ENCODE measurements at regions not wholly inside any gene's neighbourhood (a gene's known extent, or its start where the extent isn't known, plus 50 kb on each side); places are given as distances from the start of the nearest gene placed in this dataset.

GRCh38 chr3:30124435-30125370, 481.7 kb upstream of the TGFBR2 start:
- H3K79me2 ChIP-seq (ENCODE audit: low read depth), result no peaks in the 10 kb centered on the region
- H3K4me3 ChIP-seq, result no peak overlapping the region
- Mint-ChIP-seq H3K9me3 (peaks cover 16% of the 10 kb centered on the region), H3K4me1 (peaks cover 9% of the 10 kb centered on the region), H3K36me3 (peaks cover 3% of the 10 kb centered on the region), H3K27me3 (ENCODE audit: insufficient read depth, low read depth) (peaks cover 4% of the 10 kb centered on the region), H3K4me3 (no peak overlapping the region), H3K27ac (no peak overlapping the region)
- no peaks in the 10 kb centered on the region for H3K9me3 ChIP-seq (ENCODE audit: low read depth)
- H3K36me3 ChIP-seq, result no peaks in the 10 kb centered on the region
- DNase-seq (ENCODE audit: low spot score), result peak; percentile 9
- no peaks in the 10 kb centered on the region for H3K4me1 ChIP-seq
- no peaks in the 10 kb centered on the region for H3K27me3 ChIP-seq
- H3F3A ChIP-seq (ENCODE audit: low read depth), result no peaks in the 10 kb centered on the region
- TF ChIP-seq EZH2phosphoT487 (IDR thresholded peaks at IDR 0.05), result no peak
- no peak for TF ChIP-seq EZH2 (IDR thresholded peaks at IDR 0.05)
- TF ChIP-seq CTCF (IDR thresholded peaks at IDR 0.05), result no peak
- H4K20me1 ChIP-seq (ENCODE audit: low read depth), result no peaks in the 10 kb centered on the region
- no peak overlapping the region for H3K9ac ChIP-seq
- no peak overlapping the region for H3K27ac ChIP-seq
- H2AFZ ChIP-seq (replicated peaks), result no peak overlapping the region
- H3K4me2 ChIP-seq, result no peak overlapping the region

DNA sequence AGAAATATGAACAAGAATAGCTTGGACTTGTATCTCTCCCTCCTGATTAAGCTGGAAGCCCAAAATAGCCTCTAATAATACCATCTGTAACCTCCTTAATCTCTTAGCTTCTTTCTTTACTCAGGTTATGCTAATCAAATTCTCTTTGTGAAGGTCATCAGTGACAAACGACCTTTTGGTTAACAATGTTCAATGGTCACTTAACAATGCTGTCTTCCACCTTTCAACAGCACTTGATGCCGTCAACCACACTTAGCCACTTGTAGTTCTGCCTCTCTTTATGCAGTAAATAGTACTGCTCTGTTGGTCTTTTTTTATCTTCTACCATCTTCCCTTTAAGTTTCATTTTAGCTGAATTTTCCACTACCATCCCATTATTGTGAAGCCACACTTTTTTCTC, 476.6 kb upstream of the TGFBR2 start:
- H3K9ac ChIP-seq, result no peak overlapping the region
- H2AFZ ChIP-seq (replicated peaks), result no peak overlapping the region
- H3K79me2 ChIP-seq (ENCODE audit: low read depth), result no peaks in the 10 kb centered on the region
- no peak overlapping the region for H3K4me2 ChIP-seq
- no peaks in the 10 kb centered on the region for H4K20me1 ChIP-seq (ENCODE audit: low read depth)
- Mint-ChIP-seq H3K9me3 (peaks cover 15% of the 10 kb centered on the region), H3K36me3 (no peaks in the 10 kb centered on the region), H3K4me3 (no peak overlapping the region), H3K27ac (no peak overlapping the region), H3K27me3 (ENCODE audit: insufficient read depth, low read depth) (peaks cover 2% of the 10 kb centered on the region), H3K4me1 (peaks cover 4% of the 10 kb centered on the region)
- no peaks in the 10 kb centered on the region for H3K27me3 ChIP-seq
- no peak for TF ChIP-seq EZH2 (IDR thresholded peaks at IDR 0.05)
- TF ChIP-seq CTCF (IDR thresholded peaks at IDR 0.05), result no peak
- TF ChIP-seq EZH2phosphoT487 (IDR thresholded peaks at IDR 0.05), result no peak
- H3K9me3 ChIP-seq (ENCODE audit: low read depth), result no peaks in the 10 kb centered on the region
- DNase-seq (ENCODE audit: low spot score), result no peak
- no peaks in the 10 kb centered on the region for H3K36me3 ChIP-seq
- H3K4me1 ChIP-seq, result no peaks in the 10 kb centered on the region
- no peak overlapping the region for H3K27ac ChIP-seq
- no peak overlapping the region for H3K4me3 ChIP-seq
- no peaks in the 10 kb centered on the region for H3F3A ChIP-seq (ENCODE audit: low read depth)

GRCh38 chr3:30130391-30130790, 476.0 kb upstream of the TGFBR2 start:
- Histone ChIP-seq H3K4me1 (no peaks in the 10 kb centered on the region), H2AFZ (replicated peaks) (peak overlapping the region; percentile 9), H3K27me3 (no peaks in the 10 kb centered on the region), H3F3A (ENCODE audit: low read depth) (no peaks in the 10 kb centered on the region), H3K4me2 (no peak overlapping the region), H3K79me2 (ENCODE audit: low read depth) (no peaks in the 10 kb centered on the region), H3K36me3 (no peaks in the 10 kb centered on the region), H3K4me3 (no peak overlapping the region), H3K9ac (no peak overlapping the region), H3K9me3 (ENCODE audit: low read depth) (no peaks in the 10 kb centered on the region), H4K20me1 (ENCODE audit: low read depth) (no peaks in the 10 kb centered on the region), H3K27ac (no peak overlapping the region)
- no peak for DNase-seq (ENCODE audit: low spot score)
- Mint-ChIP-seq H3K4me1 (no peaks in the 10 kb centered on the region), H3K9me3 (peaks cover 15% of the 10 kb centered on the region), H3K4me3 (no peak overlapping the region), H3K36me3 (no peaks in the 10 kb centered on the region), H3K27ac (no peak overlapping the region), H3K27me3 (ENCODE audit: insufficient read depth, low read depth) (peaks cover 2% of the 10 kb centered on the region)
- TF ChIP-seq EZH2 (IDR thresholded peaks at IDR 0.05) (no peak), CTCF (IDR thresholded peaks at IDR 0.05) (no peak)

Data from neural progenitor cell (in vitro differentiated cells).